Stromal cell of bone marrow (primary cell): ENCODE measurements at regions not wholly inside any gene's neighbourhood (a gene's known extent, or its start where the extent isn't known, plus 50 kb on each side); places are given as distances from the start of the nearest gene placed in this dataset.
"Not testable (repeated sequence)": the region's sequence is repeated elsewhere in the genome, so short reads cannot be mapped to it uniquely, and the experiment has no call there.

Source experiments
- DNase-seq: peaks from one replicate; pipeline ENCODE4 v3.0.0-alpha.2; 2012; ENCODE audit warnings: low read depth

DNA sequence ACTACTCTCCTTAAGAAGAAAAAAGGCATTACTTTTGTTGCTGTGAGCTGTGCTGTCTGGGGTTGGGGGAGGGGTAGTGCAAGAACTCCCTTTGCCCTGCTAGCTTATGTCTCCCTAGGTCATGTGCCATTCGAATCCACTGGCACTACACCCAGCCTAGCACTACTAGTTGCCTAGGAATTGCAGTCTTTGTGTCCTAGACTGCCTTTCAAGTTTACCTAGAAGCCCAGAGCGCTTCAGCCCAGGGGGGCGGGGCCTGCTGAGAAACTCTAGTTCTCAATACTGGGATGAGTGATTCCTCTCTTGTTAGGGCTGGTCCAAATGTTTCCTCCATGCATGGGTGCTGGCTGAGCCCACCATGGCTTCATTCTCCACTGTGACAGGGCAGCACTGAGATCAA, 1011.5 kb downstream of the PCDH19 start:
- no peak for DNase-seq

DNA sequence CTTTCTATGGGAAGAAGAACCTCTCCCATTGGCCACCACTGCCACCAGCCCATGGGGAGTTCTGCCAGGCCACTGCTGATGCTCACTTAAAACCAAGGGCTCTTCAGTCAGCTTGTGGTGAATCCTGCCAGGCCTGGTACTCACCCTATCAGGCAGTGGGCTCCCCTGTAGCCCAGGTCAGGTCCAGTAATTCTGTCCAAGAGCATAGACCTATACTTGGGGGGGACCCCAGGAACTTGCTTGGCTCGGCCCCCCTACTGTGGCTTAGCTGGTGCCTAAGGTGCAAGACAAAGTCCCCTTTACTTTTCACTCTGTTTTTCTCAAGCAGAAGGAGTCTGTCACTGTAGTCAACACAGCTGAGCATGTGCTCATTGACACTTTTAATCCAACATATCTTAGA, 1012.2 kb downstream of the PCDH19 start:
- no peak for DNase-seq

DNA sequence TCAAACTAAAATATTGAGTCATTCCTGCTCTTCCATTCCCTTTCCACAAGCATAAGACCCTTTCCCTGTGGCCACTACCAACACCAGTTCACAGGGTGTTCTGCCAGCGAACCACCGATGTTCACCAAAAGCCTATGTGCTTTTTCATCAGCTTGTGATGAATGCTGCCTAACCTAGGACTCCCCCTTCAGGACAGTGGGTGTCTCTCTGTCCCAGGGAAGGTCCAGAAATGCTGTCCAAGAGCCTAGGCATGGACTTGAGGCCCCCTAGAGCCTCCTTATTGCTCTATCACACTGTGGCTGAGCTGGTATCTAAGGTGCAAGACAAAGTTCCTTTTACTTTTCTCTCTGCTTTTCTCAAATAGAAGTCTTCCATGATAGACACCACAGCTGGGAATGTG, 1015.6 kb downstream of the PCDH19 start:
- no peak for DNase-seq

DNA sequence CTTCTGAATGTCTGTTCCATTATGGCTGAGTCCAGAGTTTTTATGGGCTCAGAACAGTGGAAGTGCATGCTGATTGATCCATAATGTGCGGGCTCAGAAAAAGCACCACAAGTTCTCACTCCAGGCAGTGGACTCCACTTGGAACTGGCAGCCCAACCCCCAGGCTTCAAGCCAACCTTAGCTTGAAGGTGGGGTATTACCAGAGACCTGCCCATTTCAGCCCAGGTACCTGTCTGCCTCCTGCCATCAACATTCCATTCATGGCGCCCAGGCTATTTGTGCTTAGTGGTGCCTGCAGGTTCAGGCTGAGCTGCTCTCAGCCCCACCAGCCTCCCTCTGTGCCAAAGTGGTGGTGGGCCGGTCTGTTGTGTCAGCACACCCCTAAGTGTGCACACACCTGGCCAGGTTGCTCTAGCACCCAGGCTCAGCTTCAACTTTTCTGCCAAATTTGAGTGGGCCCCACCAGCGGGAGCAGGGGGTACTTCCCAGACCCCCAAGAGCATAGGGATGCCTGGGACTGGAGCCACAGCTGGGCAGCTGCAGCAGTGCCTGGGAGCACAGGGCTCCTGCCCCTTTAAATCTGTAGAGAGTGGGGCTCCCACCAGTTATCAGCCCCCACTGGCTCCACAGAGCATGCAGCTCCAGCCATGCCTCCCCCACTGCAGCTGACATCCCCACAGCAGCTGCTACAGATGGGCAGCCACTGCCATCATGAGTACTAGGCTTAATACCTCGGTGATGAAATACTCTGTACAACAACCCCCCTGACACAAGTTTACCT, 1025.3 kb downstream of the PCDH19 start:
- DNase-seq: no peak

DNA sequence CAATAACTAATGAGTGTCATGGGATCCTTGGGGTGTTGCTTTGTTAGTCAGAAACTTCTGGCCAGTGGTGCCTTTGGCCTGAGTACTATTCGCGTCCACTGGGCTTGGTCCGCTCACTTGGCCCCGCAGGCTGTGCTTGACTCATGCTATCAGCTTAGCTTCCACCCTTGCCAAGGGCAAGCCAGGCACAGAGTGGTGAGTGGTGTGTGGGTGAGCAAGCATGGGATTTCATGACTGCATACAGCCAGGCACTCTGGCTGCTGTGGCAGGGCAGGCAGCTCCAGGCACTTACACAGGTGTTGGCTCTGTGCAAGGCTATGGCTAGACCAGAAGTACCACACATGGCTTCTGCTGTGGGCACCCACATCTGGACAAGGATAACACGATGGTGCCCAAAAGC, 1026.3 kb downstream of the PCDH19 start:
- DNase-seq: no peak

DNA sequence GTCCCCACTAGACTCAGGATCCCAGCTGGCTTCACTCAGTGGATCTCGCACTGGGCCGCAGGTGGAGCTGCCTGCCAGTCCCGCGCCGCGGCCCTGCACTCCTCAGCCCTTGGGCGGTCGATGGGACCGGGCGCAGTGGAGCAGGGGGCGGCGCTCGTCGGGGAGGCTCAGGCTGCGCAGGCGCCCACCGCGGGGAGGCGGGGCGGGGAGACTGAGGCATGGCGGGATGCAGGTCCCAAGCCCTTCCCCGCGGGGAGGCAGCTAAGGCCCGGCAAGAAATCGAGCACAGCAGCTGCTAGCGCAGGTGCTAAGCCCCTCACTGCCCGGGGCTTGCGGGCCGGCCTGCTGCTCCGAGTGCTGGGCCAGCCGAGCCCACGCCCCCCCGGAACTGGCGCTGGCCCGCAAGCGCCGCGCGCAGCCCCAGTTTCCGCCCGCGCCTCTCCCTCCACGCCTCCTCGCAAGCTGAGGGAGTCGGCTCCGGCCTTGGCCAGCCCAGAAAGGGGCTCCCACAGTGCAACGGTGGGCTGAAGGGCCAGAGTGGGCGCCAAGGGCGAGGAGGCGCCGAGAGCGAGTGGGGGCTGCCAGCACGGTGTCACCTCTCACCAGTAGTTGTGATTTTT, 1038.0 kb downstream of the PCDH19 start:
- no peak for DNase-seq

DNA sequence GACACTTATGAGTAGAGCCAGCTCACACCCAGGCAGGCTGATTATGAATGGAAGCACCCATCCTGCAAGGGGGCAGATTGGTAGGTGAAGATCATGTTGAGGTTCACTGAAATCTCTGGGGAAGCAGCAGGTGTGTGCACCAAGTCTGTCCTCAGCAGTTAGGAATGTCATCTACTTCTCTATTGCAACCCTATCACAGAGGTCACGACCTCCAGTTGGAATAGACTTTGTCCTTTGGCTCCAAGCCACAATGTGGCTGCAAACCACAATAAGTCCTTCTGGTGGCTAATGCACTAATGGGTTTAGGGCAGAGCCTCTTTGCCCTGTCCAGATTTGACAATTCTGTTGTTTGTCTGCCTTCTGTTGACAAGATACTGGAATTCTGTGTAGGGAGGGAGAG, 1056.7 kb downstream of the PCDH19 start:
- DNase-seq: no peak

DNA sequence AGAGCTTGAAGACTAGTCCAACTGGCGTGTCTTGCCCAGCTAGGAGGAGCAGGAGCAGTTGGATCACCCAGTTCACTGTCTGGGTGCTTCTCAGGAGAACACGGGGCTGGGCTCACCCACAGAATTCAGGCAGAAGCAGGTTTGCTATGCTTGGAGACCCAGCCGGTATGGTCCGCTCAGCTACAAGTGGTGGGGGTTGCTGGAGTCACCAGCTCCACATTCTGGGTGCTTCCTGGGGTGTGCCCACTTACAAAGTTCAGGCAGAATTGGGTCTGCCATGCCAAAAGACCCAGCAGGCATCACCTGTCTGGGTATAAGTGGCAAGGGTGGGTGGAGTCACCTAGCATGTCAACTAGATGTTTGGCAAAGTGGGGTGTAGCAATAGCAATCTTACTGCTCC, 1061.8 kb downstream of the PCDH19 start:
- no peak for DNase-seq

DNA sequence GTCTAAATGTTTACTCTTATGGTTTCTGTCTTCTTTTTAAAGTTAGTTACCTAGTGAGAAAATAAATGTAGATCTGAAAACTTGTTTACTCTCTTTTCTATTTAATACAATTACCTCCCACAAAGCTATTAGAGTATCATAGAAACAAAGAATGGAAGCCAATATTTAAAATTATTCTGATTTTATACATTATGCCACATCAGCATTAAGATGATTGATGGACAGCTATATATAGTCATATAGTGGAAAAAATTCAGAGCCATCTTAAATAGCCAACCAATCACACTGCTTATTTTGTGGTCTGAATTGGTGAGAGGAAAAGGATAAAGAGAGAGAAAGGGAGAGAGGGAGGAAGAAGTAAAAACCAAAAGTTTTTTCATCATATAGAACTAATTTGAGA, 1101.8 kb downstream of the PCDH19 start:
- no peak for DNase-seq

DNA sequence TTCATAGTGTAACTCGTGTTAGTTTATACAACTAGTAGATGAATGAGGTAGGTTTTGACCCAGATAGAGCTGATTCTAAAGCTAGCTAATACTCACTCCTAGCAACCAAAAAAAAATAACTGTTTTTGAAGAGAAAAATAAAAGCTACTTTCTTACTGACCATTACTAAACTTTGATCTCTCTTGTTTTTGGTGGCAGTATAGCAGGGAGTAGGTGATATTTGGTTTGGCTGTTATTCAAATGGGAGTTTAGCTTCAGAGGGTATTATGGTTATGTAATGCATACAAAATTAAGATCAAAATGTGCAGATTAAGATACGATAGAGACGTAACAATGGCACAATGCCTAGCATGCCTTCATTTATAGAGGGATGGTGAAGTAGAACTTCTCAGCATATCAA, 1104.5 kb downstream of the PCDH19 start:
- DNase-seq: no peak

DNA sequence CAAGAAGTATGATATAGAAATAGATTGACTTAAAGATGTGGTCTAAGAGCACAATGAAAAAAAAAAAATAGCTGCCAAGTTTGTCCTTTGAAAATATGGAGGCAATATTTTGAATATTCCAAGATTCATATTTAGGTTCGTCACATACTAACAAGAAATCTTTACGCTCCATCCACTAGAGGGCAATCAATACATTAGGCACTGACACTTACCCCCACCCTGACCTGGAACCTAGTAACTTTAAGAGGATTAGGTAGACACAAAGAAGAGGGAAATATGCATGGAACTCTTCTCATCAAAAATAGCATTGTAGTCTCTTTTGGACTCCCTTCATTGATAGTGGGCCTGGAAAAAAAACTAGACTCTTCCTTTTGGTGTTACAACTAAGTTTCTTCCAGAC, 1108.1 kb downstream of the PCDH19 start:
- no peak for DNase-seq

DNA sequence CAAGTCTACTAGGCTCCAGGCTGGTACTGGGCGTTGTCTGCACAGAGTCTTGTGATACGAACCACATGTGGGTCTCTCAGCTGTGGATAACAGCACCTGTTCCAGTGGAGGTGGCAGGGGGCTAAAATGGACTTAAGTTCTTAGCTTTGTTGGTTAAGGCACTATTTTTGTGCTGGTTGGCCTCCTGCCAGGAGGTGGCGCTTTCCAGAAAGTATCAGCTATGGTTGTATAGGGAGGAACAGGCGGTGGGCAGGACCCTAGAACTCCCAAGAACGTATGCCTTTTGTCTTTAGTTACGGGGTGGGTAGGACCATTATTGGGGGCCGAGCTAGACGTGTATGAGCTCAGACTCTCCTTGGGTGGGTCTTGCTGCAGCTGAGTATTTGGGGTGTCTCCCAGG, 1138.4 kb downstream of the PCDH19 start:
- DNase-seq: no peak

DNA sequence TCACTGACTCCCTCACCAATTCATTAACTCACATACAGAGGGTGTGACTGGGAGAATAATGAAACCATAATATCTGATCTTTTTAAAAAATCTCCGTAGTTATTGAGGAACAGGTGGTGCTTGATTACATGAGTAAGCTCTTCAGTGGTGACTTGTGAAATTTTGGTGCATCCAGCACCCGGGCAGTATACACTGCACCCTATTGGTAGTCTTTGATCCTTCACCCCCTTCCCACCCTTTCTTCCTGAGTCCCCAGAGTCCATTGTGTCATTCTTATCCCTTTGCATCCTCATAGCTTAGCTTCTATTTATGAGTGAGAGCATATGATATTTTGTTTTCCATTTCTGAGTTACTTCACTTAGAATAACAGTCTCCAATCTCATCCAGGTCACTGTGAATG, 1143.8 kb downstream of the PCDH19 start:
- DNase-seq: no peak

DNA sequence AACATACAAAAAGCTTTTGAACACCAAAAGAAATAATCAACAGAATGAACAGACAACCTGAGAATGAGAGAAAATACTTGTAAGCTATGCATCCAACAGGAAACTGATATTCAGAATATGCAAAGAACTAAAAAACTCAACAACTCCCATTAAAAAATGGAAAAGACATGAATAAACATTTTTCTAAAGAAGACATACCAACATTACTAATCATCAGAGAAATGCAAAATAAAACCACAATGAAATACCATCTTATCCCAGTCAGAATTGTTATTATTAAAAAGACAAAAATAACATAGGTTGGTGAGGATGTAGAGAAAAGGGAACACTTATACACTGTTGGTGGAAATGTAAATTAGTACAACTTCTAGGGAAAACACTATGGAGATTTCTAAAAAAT, 1161.9 kb downstream of the PCDH19 start:
- no peak for DNase-seq

DNA sequence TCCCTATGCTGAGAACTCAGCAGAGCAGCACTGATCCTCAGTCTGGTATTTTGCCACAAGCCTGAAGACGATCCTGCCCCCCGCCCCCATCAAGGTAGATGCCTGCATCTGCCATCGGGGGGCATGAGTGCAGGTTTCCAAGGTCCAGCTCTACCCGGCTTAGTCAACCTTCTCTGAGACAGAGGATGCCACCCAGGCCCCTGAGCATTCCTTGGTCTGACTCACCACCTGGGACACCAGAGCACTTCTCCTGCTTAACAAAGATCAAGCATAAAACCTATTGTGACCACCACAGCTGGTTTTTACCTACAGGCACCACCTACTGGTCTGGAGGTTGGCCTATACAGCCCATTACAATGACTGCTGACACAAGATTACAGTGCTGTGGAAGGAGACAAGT, 1168.1 kb downstream of the PCDH19 start:
- DNase-seq: no peak

DNA sequence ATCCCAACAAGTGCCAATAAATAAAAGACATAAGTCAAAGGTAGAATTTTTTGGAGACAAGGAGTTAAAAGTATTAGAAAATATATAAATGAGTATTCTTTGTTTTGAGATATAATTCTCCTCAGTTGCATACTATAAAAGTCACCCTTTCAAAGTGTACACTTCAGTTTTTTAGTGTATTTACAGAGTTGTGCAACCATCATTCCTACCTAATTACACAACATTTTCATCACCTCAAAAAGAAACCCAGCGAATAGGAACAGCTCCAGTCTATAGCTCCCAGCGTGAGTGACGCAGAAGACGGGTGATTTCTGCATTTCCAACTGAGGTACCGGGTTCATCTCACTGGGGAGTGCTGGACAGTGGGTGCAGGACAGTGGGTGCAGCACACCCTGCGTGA, 1175.7 kb downstream of the PCDH19 start:
- not testable (repeated sequence) for DNase-seq

DNA sequence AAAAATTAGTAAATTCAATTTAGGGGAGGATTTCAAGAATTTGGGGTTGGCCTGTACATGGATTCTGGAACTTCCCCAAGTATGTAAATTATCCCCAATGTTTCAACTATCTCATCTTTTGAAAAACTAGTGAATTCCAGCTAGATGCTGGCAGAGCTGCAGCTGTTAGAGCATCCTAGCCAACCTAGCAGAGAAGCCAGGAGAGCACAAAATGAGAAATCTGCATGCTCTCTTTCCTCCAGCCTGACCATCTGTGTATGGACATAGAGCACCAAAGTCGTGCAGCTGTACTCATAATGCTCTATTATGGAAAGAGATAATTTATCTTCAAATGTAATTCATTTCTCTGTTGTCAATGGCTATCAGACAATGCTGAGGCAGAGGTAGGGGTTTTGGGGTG, 1217.7 kb downstream of the PCDH19 start:
- no peak for DNase-seq

DNA sequence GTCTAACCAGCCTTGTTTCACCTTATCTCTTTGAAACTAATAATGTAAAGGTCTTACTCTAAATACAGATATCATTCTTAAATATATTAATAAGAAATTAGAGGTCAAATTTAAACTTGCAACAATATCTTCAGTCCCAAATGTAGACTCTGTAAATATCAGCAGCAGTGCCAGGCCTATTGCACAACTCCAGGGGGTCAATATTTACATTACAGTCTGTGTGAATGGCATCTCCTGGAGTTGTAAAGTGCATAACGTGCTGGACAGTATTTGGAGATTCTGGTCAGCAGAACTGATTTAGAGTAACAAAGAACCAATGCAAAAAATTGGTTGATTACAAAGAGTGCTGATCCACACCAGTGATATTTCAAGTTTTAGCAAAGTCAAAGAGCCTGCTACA, 1225.9 kb downstream of the PCDH19 start:
- DNase-seq: no peak

DNA sequence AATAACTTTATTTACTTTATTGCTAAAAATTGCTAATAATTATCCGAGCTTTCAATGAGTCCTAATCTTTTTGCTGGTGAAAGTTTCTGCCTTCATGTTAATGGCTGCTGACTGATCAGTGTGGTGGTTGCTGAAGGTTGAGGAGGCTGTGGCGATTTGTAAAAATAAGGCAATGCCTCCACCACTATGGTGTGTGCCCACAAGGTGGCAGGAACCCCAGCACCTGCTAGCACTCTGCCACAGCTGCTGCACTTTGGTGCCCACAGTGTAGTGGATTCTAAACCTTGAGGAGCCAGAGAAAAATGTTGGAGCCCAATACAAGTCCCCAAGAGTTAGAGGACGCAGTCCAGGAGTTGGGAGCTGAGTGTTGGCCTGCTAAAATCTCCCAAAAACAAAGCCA, 1237.1 kb downstream of the PCDH19 start:
- DNase-seq: no peak

DNA sequence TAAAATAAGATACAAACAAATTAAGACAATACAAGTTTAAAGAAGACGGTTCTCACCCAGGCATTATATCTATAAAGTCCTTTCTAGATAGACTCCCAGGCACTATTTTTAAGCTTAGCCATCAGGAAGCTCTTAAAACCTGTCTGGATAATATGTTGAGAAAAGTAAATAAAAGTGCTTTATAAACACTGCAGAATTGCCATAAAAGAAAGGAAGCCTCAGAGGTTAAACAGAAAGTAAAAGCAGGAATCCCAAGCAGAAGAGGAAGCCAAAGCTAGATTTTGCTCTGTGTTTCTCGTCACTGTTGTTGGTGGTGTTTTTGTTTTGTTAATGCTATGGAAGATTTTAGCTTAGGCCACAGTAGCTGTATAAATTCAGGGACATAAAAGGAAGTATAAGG, 1267.3 kb downstream of the PCDH19 start:
- no peak for DNase-seq

DNA sequence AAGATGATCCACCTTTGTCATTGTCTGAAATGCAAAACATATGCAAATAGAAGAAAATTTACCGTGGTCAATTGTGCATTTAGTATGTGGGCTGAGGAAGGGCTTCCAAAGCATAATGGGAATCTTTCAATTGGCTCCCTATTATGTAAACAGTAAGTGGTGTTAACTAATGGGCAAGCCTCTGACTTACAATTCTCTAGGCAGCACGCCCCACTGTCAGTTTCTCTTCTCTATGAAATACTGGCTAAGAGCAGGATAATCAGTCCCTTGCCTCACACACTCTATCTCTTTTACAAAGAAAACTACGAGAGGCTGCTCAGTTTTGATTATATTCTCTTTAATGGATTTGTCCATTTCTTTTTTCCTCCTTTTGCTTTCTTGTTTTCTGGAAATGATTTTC, 1272.6 kb downstream of the PCDH19 start:
- no peak for DNase-seq

DNA sequence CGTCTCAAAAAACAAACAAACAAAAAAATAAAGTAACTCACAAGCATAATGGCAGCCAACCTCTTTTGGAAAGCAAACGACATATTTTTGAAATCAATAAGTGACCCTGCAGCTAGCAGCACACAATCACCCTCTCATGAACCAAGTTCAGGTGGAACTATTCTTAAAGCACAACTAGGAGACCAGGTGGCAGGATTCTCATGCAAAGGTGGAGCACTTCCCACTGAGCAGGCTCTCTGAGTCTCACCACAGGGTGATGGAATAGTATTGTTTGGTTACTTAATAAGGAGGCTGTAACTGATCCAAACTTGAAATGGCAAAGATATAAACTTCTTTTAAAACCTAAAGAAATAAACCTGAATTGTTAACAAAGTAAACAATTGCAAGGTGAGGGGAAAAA, 1293.1 kb downstream of the PCDH19 start:
- no peak for DNase-seq

DNA sequence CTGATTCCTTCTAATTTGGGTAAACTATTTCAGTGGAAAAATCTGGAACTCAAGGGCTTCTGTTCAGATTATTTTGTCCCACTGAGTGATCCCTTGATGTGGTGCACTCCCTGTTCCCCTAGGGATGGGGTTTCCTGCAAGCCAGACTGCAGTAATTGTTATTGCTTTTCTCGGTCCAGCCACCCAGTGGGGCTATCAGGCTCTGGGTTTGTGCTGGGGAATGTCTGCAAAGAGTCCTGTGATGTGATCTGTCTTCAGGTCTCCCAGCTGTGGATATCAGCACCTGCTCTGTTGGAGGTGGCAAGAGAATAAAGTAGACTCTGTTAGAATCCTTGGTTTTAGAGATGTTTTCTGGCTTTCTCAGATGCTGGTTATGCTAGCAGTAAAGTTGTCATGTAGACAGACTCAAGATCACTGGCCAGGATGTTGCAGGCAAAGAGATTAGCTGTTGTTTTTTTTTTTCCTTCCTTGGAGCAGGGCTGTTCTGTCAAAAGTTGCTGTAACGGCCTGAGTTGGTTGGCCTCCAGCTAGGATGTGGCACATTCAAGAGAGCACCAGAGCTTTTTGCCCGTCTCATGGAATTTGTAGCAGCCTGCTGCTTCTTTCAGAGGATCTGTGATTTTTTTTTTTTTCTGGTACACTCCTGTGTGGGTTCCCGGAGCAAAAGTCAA, 1314.0 kb downstream of the PCDH19 start:
- no peak for DNase-seq

DNA sequence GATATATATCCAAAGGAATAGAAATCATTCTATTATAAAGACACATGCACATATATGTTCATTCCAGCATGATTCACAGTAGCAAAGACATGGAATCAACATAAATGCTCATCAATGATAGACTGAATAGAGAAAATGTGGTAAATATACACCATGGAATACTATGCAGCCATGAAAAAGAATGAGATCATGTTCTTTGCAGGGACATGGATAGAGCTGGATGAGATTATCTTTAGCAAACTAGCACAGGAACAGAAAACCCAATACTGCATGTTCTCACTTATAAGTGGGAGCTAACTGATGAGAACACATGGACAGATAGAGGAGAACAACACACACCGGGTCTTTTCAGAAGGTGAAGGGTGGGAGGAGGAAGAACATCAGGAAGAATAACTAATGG, 1318.6 kb downstream of the PCDH19 start:
- DNase-seq: no peak
